ENCODE measurements at regions not wholly inside any gene's neighbourhood (a gene's known extent, or its start where the extent isn't known, plus 50 kb on each side); places are given as distances from the start of the nearest gene placed in this dataset.

DNA sequence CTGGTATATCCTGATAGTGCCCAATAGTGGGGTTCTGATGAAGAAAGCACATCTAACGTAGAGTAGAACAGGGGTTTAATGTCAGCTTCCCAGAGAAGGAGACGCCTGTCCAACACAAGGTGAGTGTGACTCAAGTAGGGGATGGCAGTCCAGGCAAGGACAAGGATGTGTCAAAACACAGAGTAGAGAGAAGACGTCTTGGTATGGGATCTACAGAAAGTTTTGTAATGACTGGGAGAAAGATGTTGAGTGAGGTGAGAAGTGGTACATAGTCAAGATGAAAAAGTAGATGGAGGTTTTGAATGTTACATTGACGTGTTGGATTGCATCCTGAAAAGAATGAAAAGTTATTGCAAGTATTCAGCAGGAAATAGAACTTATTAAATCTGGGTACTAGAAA lies 124.4 kb downstream of the TMA16 start:
- Histone ChIP-seq H3K9ac (ENCODE audit: low read length) (no peak overlapping the region), H3K27ac (ENCODE audit: low read length) (no peak overlapping the region)

DNA sequence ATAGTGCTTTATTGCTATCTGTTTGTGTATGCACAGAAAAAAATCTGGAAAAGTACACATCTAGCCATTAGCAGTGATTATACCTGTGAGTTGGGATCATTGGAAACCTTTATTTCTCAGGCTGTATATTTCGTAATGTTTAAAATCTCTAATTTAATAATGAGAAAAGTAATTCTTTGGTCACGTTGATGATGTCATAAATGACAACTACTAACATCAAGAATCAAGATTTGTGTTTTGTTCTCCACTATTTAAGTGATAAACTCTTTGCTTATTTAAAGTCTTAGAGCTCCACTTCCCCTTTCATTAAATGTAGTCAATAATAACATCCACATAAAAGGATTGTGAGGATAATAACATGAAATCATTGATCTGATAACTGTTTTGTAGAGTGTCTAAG lies 126.2 kb downstream of the TMA16 start:
- Histone ChIP-seq H3K36me3 (ENCODE audit: insufficient read depth, low read length) (no peaks in the 10 kb centered on the region), H3K9ac (ENCODE audit: low read length) (no peak overlapping the region), H4K20me1 (ENCODE audit: insufficient read depth) (no peaks in the 10 kb centered on the region), H3K4me3 (ENCODE audit: low read length) (no peak overlapping the region), H3K27ac (ENCODE audit: low read length) (no peak overlapping the region), H3K79me2 (replicated peaks; ENCODE audit: insufficient read depth, low read length) (no peaks in the 10 kb centered on the region), H3K9me3 (ENCODE audit: low read length) (no peaks in the 10 kb centered on the region), H3K9me2 (ENCODE audit: insufficient read depth, low read length) (no peaks in the 10 kb centered on the region), H3K27me3 (ENCODE audit: insufficient read depth, low read depth, low read length) (no peaks in the 10 kb centered on the region), H3K4me2 (ENCODE audit: low read length) (no peak overlapping the region), H3F3A (ENCODE audit: insufficient read depth, low read length, poor library complexity, severe bottlenecking) (no peaks in the 10 kb centered on the region), H2AFZ (ENCODE audit: low read depth, low read length) (no peak overlapping the region)
- TF ChIP-seq SMC3 (conservative IDR thresholded peaks at IDR 0.05; ENCODE audit: poor library complexity) (no peak), TAF1 (IDR thresholded peaks at IDR 0.05; ENCODE audit: low read depth) (no peak), MXI1 (conservative IDR thresholded peaks at IDR 0.05; ENCODE audit: poor library complexity, severe bottlenecking) (no peak), RAD21 (conservative IDR thresholded peaks at IDR 0.05) (no peak)
- TF ChIP-seq, protein P1, sequence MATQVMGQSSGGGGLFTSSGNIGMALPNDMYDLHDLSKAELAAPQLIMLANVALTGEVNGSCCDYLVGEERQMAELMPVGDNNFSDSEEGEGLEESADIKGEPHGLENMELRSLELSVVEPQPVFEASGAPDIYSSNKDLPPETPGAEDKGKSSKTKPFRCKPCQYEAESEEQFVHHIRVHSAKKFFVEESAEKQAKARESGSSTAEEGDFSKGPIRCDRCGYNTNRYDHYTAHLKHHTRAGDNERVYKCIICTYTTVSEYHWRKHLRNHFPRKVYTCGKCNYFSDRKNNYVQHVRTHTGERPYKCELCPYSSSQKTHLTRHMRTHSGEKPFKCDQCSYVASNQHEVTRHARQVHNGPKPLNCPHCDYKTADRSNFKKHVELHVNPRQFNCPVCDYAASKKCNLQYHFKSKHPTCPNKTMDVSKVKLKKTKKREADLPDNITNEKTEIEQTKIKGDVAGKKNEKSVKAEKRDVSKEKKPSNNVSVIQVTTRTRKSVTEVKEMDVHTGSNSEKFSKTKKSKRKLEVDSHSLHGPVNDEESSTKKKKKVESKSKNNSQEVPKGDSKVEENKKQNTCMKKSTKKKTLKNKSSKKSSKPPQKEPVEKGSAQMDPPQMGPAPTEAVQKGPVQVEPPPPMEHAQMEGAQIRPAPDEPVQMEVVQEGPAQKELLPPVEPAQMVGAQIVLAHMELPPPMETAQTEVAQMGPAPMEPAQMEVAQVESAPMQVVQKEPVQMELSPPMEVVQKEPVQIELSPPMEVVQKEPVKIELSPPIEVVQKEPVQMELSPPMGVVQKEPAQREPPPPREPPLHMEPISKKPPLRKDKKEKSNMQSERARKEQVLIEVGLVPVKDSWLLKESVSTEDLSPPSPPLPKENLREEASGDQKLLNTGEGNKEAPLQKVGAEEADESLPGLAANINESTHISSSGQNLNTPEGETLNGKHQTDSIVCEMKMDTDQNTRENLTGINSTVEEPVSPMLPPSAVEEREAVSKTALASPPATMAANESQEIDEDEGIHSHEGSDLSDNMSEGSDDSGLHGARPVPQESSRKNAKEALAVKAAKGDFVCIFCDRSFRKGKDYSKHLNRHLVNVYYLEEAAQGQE (IDR thresholded peaks at IDR 0.05; ENCODE audit: borderline replicate concordance): no peak

More for the DNA sequence above, 124.4 kb downstream of the TMA16 start:
- no peaks in the 10 kb centered on the region for H3K36me3 ChIP-seq (ENCODE audit: insufficient read depth, low read length)
- H3K9me2 ChIP-seq (ENCODE audit: insufficient read depth, low read length): no peaks in the 10 kb centered on the region
- H2AFZ ChIP-seq (ENCODE audit: low read depth, low read length): no peak overlapping the region
- no peaks in the 10 kb centered on the region for H3K9me3 ChIP-seq (ENCODE audit: low read length)
- no peak overlapping the region for H3K4me2 ChIP-seq (ENCODE audit: low read length)
- no peak overlapping the region for H3K4me3 ChIP-seq (ENCODE audit: low read length)
- H3F3A ChIP-seq (ENCODE audit: insufficient read depth, low read length, poor library complexity, severe bottlenecking): no peaks in the 10 kb centered on the region
- no peaks in the 10 kb centered on the region for H3K79me2 ChIP-seq (replicated peaks; ENCODE audit: insufficient read depth, low read length)
- no peaks in the 10 kb centered on the region for H3K27me3 ChIP-seq (ENCODE audit: insufficient read depth, low read depth, low read length)
- H4K20me1 ChIP-seq (ENCODE audit: insufficient read depth): no peaks in the 10 kb centered on the region
- no peak for TF ChIP-seq EZH2 (IDR thresholded peaks at IDR 0.05; ENCODE audit: borderline replicate concordance, insufficient read depth, low read length, poor library complexity, severe bottlenecking)
- TF ChIP-seq, protein P2, sequence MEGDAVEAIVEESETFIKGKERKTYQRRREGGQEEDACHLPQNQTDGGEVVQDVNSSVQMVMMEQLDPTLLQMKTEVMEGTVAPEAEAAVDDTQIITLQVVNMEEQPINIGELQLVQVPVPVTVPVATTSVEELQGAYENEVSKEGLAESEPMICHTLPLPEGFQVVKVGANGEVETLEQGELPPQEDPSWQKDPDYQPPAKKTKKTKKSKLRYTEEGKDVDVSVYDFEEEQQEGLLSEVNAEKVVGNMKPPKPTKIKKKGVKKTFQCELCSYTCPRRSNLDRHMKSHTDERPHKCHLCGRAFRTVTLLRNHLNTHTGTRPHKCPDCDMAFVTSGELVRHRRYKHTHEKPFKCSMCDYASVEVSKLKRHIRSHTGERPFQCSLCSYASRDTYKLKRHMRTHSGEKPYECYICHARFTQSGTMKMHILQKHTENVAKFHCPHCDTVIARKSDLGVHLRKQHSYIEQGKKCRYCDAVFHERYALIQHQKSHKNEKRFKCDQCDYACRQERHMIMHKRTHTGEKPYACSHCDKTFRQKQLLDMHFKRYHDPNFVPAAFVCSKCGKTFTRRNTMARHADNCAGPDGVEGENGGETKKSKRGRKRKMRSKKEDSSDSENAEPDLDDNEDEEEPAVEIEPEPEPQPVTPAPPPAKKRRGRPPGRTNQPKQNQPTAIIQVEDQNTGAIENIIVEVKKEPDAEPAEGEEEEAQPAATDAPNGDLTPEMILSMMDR (IDR thresholded peaks at IDR 0.05; ENCODE audit: poor library complexity, severe bottlenecking): no peak

DNA sequence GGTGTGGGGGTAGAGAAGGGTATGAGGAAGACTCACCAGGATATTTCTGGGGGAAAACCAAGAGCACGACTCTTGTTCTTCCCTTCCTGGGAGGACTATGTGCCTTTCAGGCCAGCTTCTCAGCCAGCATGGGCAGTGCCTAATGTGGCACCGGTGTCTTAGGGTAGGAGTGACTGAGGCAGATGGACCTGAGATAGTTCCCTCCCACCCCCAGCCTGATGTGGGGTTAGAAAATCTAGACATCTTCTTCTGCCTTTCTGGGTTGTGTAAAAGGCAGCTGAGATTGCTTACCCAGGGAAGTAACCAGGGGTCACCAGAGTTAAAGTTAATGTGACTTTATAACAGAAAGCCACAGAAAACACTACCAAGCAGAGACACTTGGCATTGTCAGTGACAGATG lies 127.3 kb downstream of the TMA16 start:
- no peak overlapping the region for H3K4me2 ChIP-seq (ENCODE audit: low read length)
- no peak overlapping the region for H3K4me3 ChIP-seq (ENCODE audit: low read length)
- no peak overlapping the region for H3K9ac ChIP-seq (ENCODE audit: low read length)
- no peak overlapping the region for H3K27ac ChIP-seq (ENCODE audit: low read length)
- H3K36me3 ChIP-seq (ENCODE audit: insufficient read depth, low read length): no peaks in the 10 kb centered on the region
- H3F3A ChIP-seq (ENCODE audit: insufficient read depth, low read length, poor library complexity, severe bottlenecking): no peaks in the 10 kb centered on the region
- H3K9me3 ChIP-seq (ENCODE audit: low read length): no peaks in the 10 kb centered on the region
- no peaks in the 10 kb centered on the region for H3K79me2 ChIP-seq (replicated peaks; ENCODE audit: insufficient read depth, low read length)
- no peaks in the 10 kb centered on the region for H3K9me2 ChIP-seq (ENCODE audit: insufficient read depth, low read length)
- no peaks in the 10 kb centered on the region for H4K20me1 ChIP-seq (ENCODE audit: insufficient read depth)
- H2AFZ ChIP-seq (ENCODE audit: low read depth, low read length): no peak overlapping the region
- no peaks in the 10 kb centered on the region for H3K27me3 ChIP-seq (ENCODE audit: insufficient read depth, low read depth, low read length)
- TF ChIP-seq POLR2AphosphoS5 (IDR thresholded peaks at IDR 0.05) (no peak), TAF1 (IDR thresholded peaks at IDR 0.05; ENCODE audit: low read depth) (no peak), EZH2 (IDR thresholded peaks at IDR 0.05; ENCODE audit: borderline replicate concordance, insufficient read depth, low read length, poor library complexity, severe bottlenecking) (no peak), SMC3 (conservative IDR thresholded peaks at IDR 0.05; ENCODE audit: poor library complexity) (no peak), RAD21 (conservative IDR thresholded peaks at IDR 0.05) (no peak), MXI1 (conservative IDR thresholded peaks at IDR 0.05; ENCODE audit: poor library complexity, severe bottlenecking) (no peak), EP300 (conservative IDR thresholded peaks at IDR 0.05; ENCODE audit: poor library complexity, severe bottlenecking) (no peak)
- TF ChIP-seq, protein P2 (IDR thresholded peaks at IDR 0.05; ENCODE audit: poor library complexity, severe bottlenecking): no peak
- TF ChIP-seq, protein P1 (IDR thresholded peaks at IDR 0.05; ENCODE audit: borderline replicate concordance): no peak
